IMR-90 (cell line): ENCODE measurements at regions not wholly inside any gene's neighbourhood (a gene's known extent, or its start where the extent isn't known, plus 50 kb on each side); places are given as distances from the start of the nearest gene placed in this dataset.

Source experiments
- ATAC-seq: fragments of 200-7000 bp; cut with Tn5 transposase; 2 replicates; pipeline ENCODE4 v1.9.1; 2020; ENCODE audit warnings: low read depth, mild to moderate bottlenecking, moderate library complexity
- BruUV-seq: library from RNA; stranded (reverse); fragments of 400-500 nt; replicated peaks from 2 replicates; lab custom pipeline; 2021; lab: Mats Ljungman, UMichigan
- CTCF ChIA-PET: fragments of 300-600 bp; formaldehyde crosslinking; extraction: SDS; loops from one replicate; lab custom pipeline; 2021; ENCODE audit warnings: antibody characterized with exemption; lab: Yijun Ruan, JAX
- POLR2A ChIA-PET: fragments of 300-600 bp; sonication (Branson Sonifier 250); formaldehyde crosslinking; loops from one replicate; lab custom pipeline; 2022; ENCODE audit warnings: antibody characterized with exemption; ENCODE audit not compliant: unreplicated experiment; lab: Charles Lee
- DNase-seq: peaks from one replicate; pipeline ENCODE4 v3.0.0; 2013
- H2AFZ ChIP-seq: replicated peaks from 2 replicates; pipeline ENCODE3; 2013; ENCODE audit warnings: low read length, mild to moderate bottlenecking; ENCODE audit not compliant: poor library complexity
- H2AK5ac ChIP-seq: 2 replicates; pipeline ENCODE4 v1.6.1; 2013; ENCODE audit warnings: low read depth, low read length, inconsistent platforms
- H2AK9ac ChIP-seq: replicated peaks from 2 replicates; pipeline ENCODE3; 2013; ENCODE audit warnings: mild to moderate bottlenecking, low read depth, low read length, moderate library complexity; ENCODE audit not compliant: poor library complexity
- H2BK120ac ChIP-seq: 2 replicates; pipeline ENCODE4 v1.6.1; 2013; ENCODE audit warnings: low read depth, low read length, inconsistent platforms
- H2BK15ac ChIP-seq: 3 replicates; pipeline ENCODE4 v1.6.1; 2013; ENCODE audit warnings: low read depth, low read length, inconsistent platforms
- H2BK20ac ChIP-seq: 2 replicates; pipeline ENCODE4 v1.6.1; 2013; ENCODE audit warnings: low read depth, mild to moderate bottlenecking, inconsistent platforms, low read length, moderate library complexity
- H2BK5ac ChIP-seq: 2 replicates; pipeline ENCODE4 v1.6.1; 2013; ENCODE audit warnings: mild to moderate bottlenecking, low read depth, low read length, inconsistent platforms; ENCODE audit not compliant: poor library complexity, severe bottlenecking
- H3K14ac ChIP-seq: replicated peaks from 2 replicates; pipeline ENCODE4 v1.6.1; 2013; ENCODE audit warnings: low read depth, low read length, inconsistent platforms
- H3K18ac ChIP-seq: 2 replicates; pipeline ENCODE4 v1.6.1; 2013; ENCODE audit warnings: low read depth, low read length, control low read depth
- H3K23ac ChIP-seq: 2 replicates; pipeline ENCODE4 v1.6.1; 2013; ENCODE audit warnings: low read depth, low read length, inconsistent platforms
- H3K27ac ChIP-seq: 2 replicates; pipeline ENCODE4 v1.5.1; 2013; ENCODE audit warnings: mild to moderate bottlenecking, control low read depth, low read length; ENCODE audit not compliant: insufficient read depth
- H3K27me3 ChIP-seq: 2 replicates; pipeline ENCODE4 v1.6.1; 2013; ENCODE audit warnings: low read length; ENCODE audit not compliant: control insufficient read depth, insufficient read depth
- H3K36me3 ChIP-seq: 2 replicates; pipeline ENCODE4 v1.6.1; 2013; ENCODE audit warnings: low read length, mixed read lengths; ENCODE audit not compliant: control insufficient read depth, insufficient read depth
- H3K4ac ChIP-seq: 2 replicates; pipeline ENCODE4 v1.6.1; 2013; ENCODE audit warnings: low read depth, low read length, inconsistent platforms
- H3K4me1 ChIP-seq: 2 replicates; pipeline ENCODE4 v1.6.1; 2013; ENCODE audit warnings: low read length, mixed read lengths; ENCODE audit not compliant: control insufficient read depth, insufficient read depth
- H3K4me2 ChIP-seq: 2 replicates; pipeline ENCODE4 v1.6.1; 2013; ENCODE audit warnings: low read depth, mild to moderate bottlenecking, control low read depth, low read length, moderate library complexity
- H3K4me3 ChIP-seq: 2 replicates; pipeline ENCODE4 v1.5.1; 2013; ENCODE audit warnings: low read depth, mild to moderate bottlenecking, control low read depth, low read length, moderate library complexity; ENCODE audit not compliant: insufficient read depth
- H3K56ac ChIP-seq: 2 replicates; pipeline ENCODE4 v1.6.1; 2013; ENCODE audit warnings: low read length, inconsistent platforms; ENCODE audit not compliant: insufficient read depth; ENCODE audit errors: extremely low read depth
- H3K79me1 ChIP-seq, 2 experiments: 2 replicates each; pipeline ENCODE4 v1.6.1; 2013; ENCODE audit warnings: low read length in 2 of 2, inconsistent platforms in 1 of 2, low read depth in 1 of 2
- H3K9ac ChIP-seq: 2 replicates; pipeline ENCODE4 v1.6.1; 2013; ENCODE audit warnings: low read depth, low read length, control low read depth
- H3K9me1 ChIP-seq: 2 replicates; pipeline ENCODE4 v1.6.1; 2013; ENCODE audit warnings: low read length, inconsistent platforms; ENCODE audit not compliant: insufficient read depth
- H3K9me3 ChIP-seq: 2 replicates; pipeline ENCODE4 v1.6.1; 2013; ENCODE audit warnings: low read length; ENCODE audit not compliant: control insufficient read depth, insufficient read depth
- H4K20me1 ChIP-seq: 2 replicates; pipeline ENCODE4 v1.6.1; 2013; ENCODE audit warnings: low read length, inconsistent platforms; ENCODE audit not compliant: insufficient read depth
- H4K5ac ChIP-seq: 2 replicates; pipeline ENCODE4 v1.6.1; 2013; ENCODE audit warnings: mild to moderate bottlenecking, low read depth, low read length, control low read depth
- H4K8ac ChIP-seq, 2 experiments: 2 replicates each; pipeline ENCODE4 v1.6.1; 2013; ENCODE audit warnings: low read depth in 2 of 2, low read length in 2 of 2, control low read depth in 1 of 2, inconsistent platforms in 1 of 2
- H4K91ac ChIP-seq: 2 replicates; pipeline ENCODE4 v1.6.1; 2013; ENCODE audit warnings: low read depth, low read length, inconsistent platforms; ENCODE audit not compliant: insufficient read depth
- BHLHE40 ChIP-seq: fragments of 150-350 bp; IDR thresholded peaks from 2 replicates; pipeline ENCODE4 v1.6.1; 2016; ENCODE audit warnings: mild to moderate bottlenecking, low read depth, low read length
- CEBPB ChIP-seq: IDR thresholded peaks from 2 replicates; pipeline ENCODE4 v1.6.1; 2012; ENCODE audit warnings: low read depth, low read length, improper control_type of control experiment
- CHD1 ChIP-seq: IDR thresholded peaks from 2 replicates; pipeline ENCODE4 v1.6.1; 2012; ENCODE audit warnings: low read depth, low read length, improper control_type of control experiment
- CTCF ChIP-seq: conservative IDR thresholded peaks from 2 replicates; pipeline ENCODE4 v1.5.1; 2012; ENCODE audit warnings: mild to moderate bottlenecking, low read depth, low read length, improper control_type of control experiment
- ELK1 ChIP-seq: fragments of 150-350 bp; IDR thresholded peaks from 2 replicates; pipeline ENCODE4 v1.6.1; 2016; ENCODE audit warnings: low read depth, mild to moderate bottlenecking, low read length, moderate library complexity, borderline replicate concordance
- FOS ChIP-seq: fragments of 150-350 bp; IDR thresholded peaks from 2 replicates; pipeline ENCODE4 v1.6.1; 2016; ENCODE audit warnings: low read depth, low read length
- MAFK ChIP-seq: IDR thresholded peaks from 2 replicates; pipeline ENCODE4 v1.6.1; 2012; ENCODE audit warnings: low read depth, low read length, improper control_type of control experiment
- MAZ ChIP-seq: IDR thresholded peaks from 2 replicates; pipeline ENCODE4 v1.6.1; 2012; ENCODE audit warnings: low read depth, mild to moderate bottlenecking, low read length, improper control_type of control experiment, moderate library complexity, borderline replicate concordance
- MXI1 ChIP-seq: IDR thresholded peaks from 2 replicates; pipeline ENCODE4 v1.6.1; 2012; ENCODE audit warnings: low read depth, mild to moderate bottlenecking, low read length, moderate library complexity, borderline replicate concordance
- NFE2L2 ChIP-seq: fragments of 150-350 bp; IDR thresholded peaks from 2 replicates; pipeline ENCODE4 v1.6.1; 2016; ENCODE audit warnings: low read depth, mild to moderate bottlenecking, low read length
- POLR2A ChIP-seq: IDR thresholded peaks from 2 replicates; pipeline ENCODE4 v1.6.1; 2012; ENCODE audit warnings: mild to moderate bottlenecking, low read depth, low read length
- RAD21 ChIP-seq: IDR thresholded peaks from 2 replicates; pipeline ENCODE4 v1.6.1; 2012; ENCODE audit warnings: low read length, improper control_type of control experiment
- RCOR1 ChIP-seq: IDR thresholded peaks from 2 replicates; pipeline ENCODE4 v1.6.1; 2012; ENCODE audit warnings: mild to moderate bottlenecking, low read length, improper control_type of control experiment; ENCODE audit not compliant: insufficient replicate concordance
- RFX5 ChIP-seq: IDR thresholded peaks from 2 replicates; pipeline ENCODE4 v1.8.0; 2012; ENCODE audit warnings: low read depth, mild to moderate bottlenecking, low read length, moderate library complexity
- SMC3 ChIP-seq: fragments of 150-350 bp; IDR thresholded peaks from 2 replicates; pipeline ENCODE4 v1.6.1; 2016; ENCODE audit warnings: low read depth, mild to moderate bottlenecking, antibody characterized with exemption, low read length, moderate library complexity
- USF2 ChIP-seq: fragments of 150-350 bp; IDR thresholded peaks from 2 replicates; pipeline ENCODE4 v1.6.1; 2017; ENCODE audit warnings: mild to moderate bottlenecking, antibody characterized with exemption, low read length, low read depth
- WGBS, 2 experiments: methylation state at CpG; one replicate each; pipeline versions ENCODE4 v1.1.5 to v1.1.7; 2013; ENCODE audit warnings: missing lambda C conversion rate in 2 of 2; ENCODE audit not compliant: insufficient read length in 1 of 2; ENCODE audit errors: extremely low coverage in 2 of 2; 5-methylcytosine and 5-hydroxymethylcytosine counted together
- dilution Hi-C: fragments of 300-500 bp; cut with HindIII; formaldehyde crosslinking; loops from one replicate; pipeline ENCODE4 v1.14.3; 2018; ENCODE audit warnings: low sequenced_read_pairs; ENCODE audit not compliant: unreplicated experiment
- in situ Hi-C: fragments of 300-500 bp; cut with MboI; formaldehyde crosslinking; loops from 3 replicates; pipeline ENCODE4 v1.14.3; 2019; ENCODE audit warnings: low sequenced_read_pairs, inconsistent platforms, mixed read lengths
- intact Hi-C: fragments of 100-400 bp; cut with micrococcal nuclease; formaldehyde crosslinking; loops from 2 replicates; pipeline ENCODE4 v1.10.0; 2022

GRCh38 chr5:164007064-164007463 is 501.6 kb downstream of the MAT2B start:
- Histone ChIP-seq H3K4me3 (no peak overlapping the region), H3K27me3 (no peaks in the 10 kb centered on the region), H3K4ac (no peak overlapping the region), H3K36me3 (no peaks in the 10 kb centered on the region), H3K14ac (no peak overlapping the region), H2BK120ac (no peak overlapping the region), H4K5ac (no peak overlapping the region), H3K18ac (no peak overlapping the region), H3K9me3 (no peaks in the 10 kb centered on the region), H2AK9ac (no peak overlapping the region), H3K79me1 (no peaks in the 10 kb centered on the region), H3K4me1 (no peaks in the 10 kb centered on the region), H2BK20ac (no peak overlapping the region), H2AK5ac (no peak overlapping the region), H3K9me1 (no peaks in the 10 kb centered on the region), H4K20me1 (no peaks in the 10 kb centered on the region), H3K9ac (no peak overlapping the region), H2AFZ (no peak overlapping the region), H3K4me2 (no peak overlapping the region), H4K91ac (no peak overlapping the region), H2BK15ac (no peak overlapping the region), H2BK5ac (no peak overlapping the region), H3K27ac (no peak overlapping the region), H3K56ac (no peak overlapping the region), H3K23ac (no peak overlapping the region), H4K8ac (no peak overlapping the region)
- ChIA-PET CTCF (interaction anchor here (0.6 kb wide), 1 partner anchor 449 kb away, joined by 3 read pairs; no protein-coding TSS in a partner anchor), POLR2A (no interaction called here)
- dilution Hi-C loops (loop anchor here (25.0 kb wide), 1 partner anchor 480 kb away; no protein-coding TSS in a partner anchor), in situ Hi-C loops (loop anchor here (25.0 kb wide), 1 partner anchor 1205 kb away; no protein-coding TSS in a partner anchor), intact Hi-C loops (no loop called here)
- DNase-seq (no peak), ATAC-seq (no peak)
- TF ChIP-seq ELK1 (no peak), FOS (no peak), RFX5 (no peak), RCOR1 (no peak), RAD21 (no peak), NFE2L2 (no peak), BHLHE40 (no peak), USF2 (no peak), MAFK (no peak), CHD1 (no peak), SMC3 (no peak), POLR2A (no peak), CEBPB (no peak), MAZ (no peak), CTCF (no peak), MXI1 (no peak)
- no CpG with 5 or more reads among the region's 2 CpGs for WGBS, 2 experiments
- BruUV-seq = no TSS peak
